Ovary (tissue), 7 donors: ENCODE measurements at regions not wholly inside any gene's neighbourhood (a gene's known extent, or its start where the extent isn't known, plus 50 kb on each side); places are given as distances from the start of the nearest gene placed in this dataset.

Source experiments
- DNase-seq, 5 donors: peaks; one replicate each; pipeline ENCODE4 v3.0.0-alpha.2; 2019 to 2020
- H3K27ac ChIP-seq, 2 donors: fragments of 200-600 bp; one replicate each; pipeline versions ENCODE4 v1.5.1 to v1.8.0; 2019 to 2022
- H3K27me3 ChIP-seq: fragments of 200-600 bp; one replicate; pipeline ENCODE4 v1.8.0; 2022
- H3K36me3 ChIP-seq: fragments of 200-600 bp; sonication (generic); one replicate; pipeline ENCODE4 v1.5.1; 2019
- H3K4me1 ChIP-seq: one replicate; pipeline ENCODE4 v1.8.1; 2013; ENCODE audit warnings: mild to moderate bottlenecking, moderate library complexity; ENCODE audit not compliant: insufficient read depth
- H3K4me3 ChIP-seq: fragments of 200-600 bp; sonication (generic); one replicate; pipeline ENCODE4 v1.5.1; 2017
- H3K9me3 ChIP-seq, 2 donors: fragments of 200-600 bp in 1 of 2; sonication (generic) in 1 of 2; one replicate each; pipeline versions ENCODE4 v1.5.1 to v1.8.1; 2013 to 2019; ENCODE audit warnings: mild to moderate bottlenecking in 1 of 2, moderate library complexity in 1 of 2
- CTCF ChIP-seq, 3 donors: fragments of 450-650 bp in 2 of 3; fragments of 200-600 bp in 1 of 3; IDR thresholded peaks; one replicate each; pipeline versions ENCODE4 v1.5.1 to v1.8.0; 2016 to 2022; ENCODE audit warnings: antibody characterized with exemption in 3 of 3, mild to moderate bottlenecking in 1 of 3
- EP300 ChIP-seq: sonication (generic); formaldehyde crosslinking; IDR thresholded peaks from one replicate; pipeline ENCODE4 v1.6.1; 2017; ENCODE audit warnings: antibody characterized with exemption
- POLR2A ChIP-seq: fragments of 450-650 bp; IDR thresholded peaks from one replicate; pipeline ENCODE4 v1.6.1; 2017; ENCODE audit warnings: antibody characterized with exemption, mild to moderate bottlenecking, moderate library complexity
- WGBS, 3 donors: extraction: QIAGEN DNeasy Blood & Tissue Kit in 1 of 3; methylation state at CpG; one replicate each; pipeline versions ENCODE4 v1.1.5 to v1.1.7; 2013 to 2017; 5-methylcytosine and 5-hydroxymethylcytosine counted together
- intact Hi-C, 4 donors: fragments of 100-400 bp; cut with DNase I; formaldehyde crosslinking; loops; one replicate each; pipeline versions ENCODE4 v1.11.0 to v1.15.1; 2022 to 2023
- donor health status: DM: no; HTN: no; CAD: no; lungs with moderate emphysema.
- donor health status: DM: no; HTN: no; CAD: no.
- donor health status: Bipolar disorder and iron deficiency.
- donor health status: DM: no; HTN: no; CAD: no.
- donor health status: DM: yes; HTN: yes; CAD: no.

DNA sequence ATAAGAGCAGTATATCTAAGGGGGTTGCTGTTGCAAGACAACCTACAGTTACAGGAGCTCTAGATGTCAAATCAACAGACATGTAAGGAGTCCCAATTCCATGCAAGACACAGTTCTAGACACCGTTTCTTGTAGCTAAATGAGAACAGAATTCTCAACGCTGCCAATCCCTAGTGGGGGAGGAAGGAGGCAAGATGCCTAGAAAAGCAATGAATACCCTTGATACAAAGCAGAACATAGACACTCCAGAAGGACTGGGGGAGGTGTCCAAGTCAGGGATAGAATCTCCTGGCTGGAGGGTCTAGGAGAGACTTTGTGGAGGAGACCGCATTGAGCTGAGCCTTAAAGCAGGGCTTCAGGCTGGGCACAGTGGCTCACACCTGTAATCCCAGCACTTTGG, 280.2 kb downstream of the BUD13 start:
- H3K4me3 ChIP-seq = no peak overlapping the region
- H3K27ac ChIP-seq = no peak overlapping the region
- 52 to 60% (median 55%) methylated on average over 3 of the region's 3 CpGs for WGBS, 3 donors
- intact Hi-C loops = no loop called here
- H3K9me3 ChIP-seq = no peaks in the 10 kb centered on the region
- TF ChIP-seq POLR2A (no peak), EP300 (no peak), CTCF (IDR thresholded peaks at IDR 0.05) (no peak)
- H3K36me3 ChIP-seq = no peaks in the 10 kb centered on the region
- no peaks in the 10 kb centered on the region for H3K27me3 ChIP-seq
- no peak for DNase-seq
- no peaks in the 10 kb centered on the region for H3K4me1 ChIP-seq

DNA sequence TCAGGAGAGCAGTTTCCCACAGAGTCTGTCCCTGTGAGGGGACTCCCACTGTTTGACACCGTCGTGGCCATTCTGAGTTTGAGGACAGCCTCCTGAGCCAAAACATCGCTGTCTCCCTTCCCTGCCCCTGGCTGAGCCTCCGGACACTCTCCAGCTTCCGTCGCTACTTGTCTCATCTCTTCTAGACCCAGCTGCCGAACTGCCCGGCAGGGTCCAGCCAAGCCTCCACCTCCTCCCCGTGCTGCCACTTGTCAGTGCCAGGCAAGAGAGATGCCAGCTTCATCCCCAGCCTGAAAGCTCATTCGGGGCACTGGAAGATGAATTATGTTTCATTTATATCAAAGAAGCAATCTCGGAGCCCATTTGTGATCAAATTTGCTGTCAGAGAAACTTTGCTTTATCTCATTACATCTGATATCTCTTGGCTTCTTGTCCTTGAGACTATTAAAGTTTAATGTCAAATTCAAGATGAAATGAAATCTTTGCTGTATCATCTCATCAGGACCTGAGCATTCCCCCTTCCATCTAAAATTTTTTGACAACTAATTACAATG, 283.9 kb downstream of the BUD13 start:
- H3K36me3 ChIP-seq = no peaks in the 10 kb centered on the region
- H3K4me1 ChIP-seq = no peaks in the 10 kb centered on the region
- no peaks in the 10 kb centered on the region for H3K9me3 ChIP-seq
- intact Hi-C loops = no loop called here
- H3K27me3 ChIP-seq = no peaks in the 10 kb centered on the region
- H3K27ac ChIP-seq = no peak overlapping the region
- no peak for DNase-seq
- TF ChIP-seq POLR2A = no peak
- no peak for TF ChIP-seq EP300
- no peak for TF ChIP-seq CTCF (IDR thresholded peaks at IDR 0.05)
- no peak overlapping the region for H3K4me3 ChIP-seq
- WGBS, 3 donors = 59 to 67% (median 60%) methylated on average over 11 of the region's 11 CpGs

- no peak overlapping the region for H3K27ac ChIP-seq
- no peaks in the 10 kb centered on the region for H3K9me3 ChIP-seq
- 89 to 97% (median 91%) methylated on average over 4 of the region's 4 CpGs for WGBS, 3 donors
- intact Hi-C loops = no loop called here
- TF ChIP-seq POLR2A (no peak), CTCF (IDR thresholded peaks at IDR 0.05) (no peak), EP300 (no peak)
- H3K27me3 ChIP-seq = no peaks in the 10 kb centered on the region
- H3K4me3 ChIP-seq = no peak overlapping the region
- no peaks in the 10 kb centered on the region for H3K36me3 ChIP-seq
- no peak for DNase-seq
- no peaks in the 10 kb centered on the region for H3K4me1 ChIP-seq
These were observed 287.4 kb downstream of the BUD13 start for GRCh38 chr11:116485425-116485824.

DNA sequence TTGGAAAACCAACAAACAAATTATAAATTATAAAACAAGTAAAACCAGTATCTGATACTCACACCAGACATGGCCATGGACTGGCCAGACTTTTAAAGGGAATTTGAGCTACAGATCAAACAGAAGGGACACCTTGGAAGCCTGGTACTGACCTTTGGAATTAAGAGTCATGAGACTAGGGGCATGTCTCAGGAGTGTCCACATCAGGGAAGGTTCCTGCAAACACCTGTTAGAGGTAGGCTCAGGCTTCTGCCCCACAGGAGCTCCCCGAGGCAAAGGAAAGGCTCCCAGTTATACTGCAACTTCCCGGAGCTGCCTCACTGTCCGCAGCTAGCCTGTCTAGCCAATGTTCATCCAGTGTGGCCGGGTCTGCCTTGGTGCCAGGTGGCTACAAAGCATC, 290.1 kb downstream of the BUD13 start:
- no peak for TF ChIP-seq POLR2A
- no peak for TF ChIP-seq CTCF (IDR thresholded peaks at IDR 0.05)
- no peak for TF ChIP-seq EP300
- intact Hi-C loops = no loop called here
- no peak for DNase-seq
- 85 to 90% (median 89%) methylated on average over 4 of the region's 4 CpGs for WGBS, 3 donors
- Histone ChIP-seq H3K27me3 (no peaks in the 10 kb centered on the region), H3K27ac (no peak overlapping the region), H3K4me3 (no peak overlapping the region), H3K36me3 (no peaks in the 10 kb centered on the region), H3K4me1 (no peaks in the 10 kb centered on the region), H3K9me3 (no peaks in the 10 kb centered on the region)
